NB4 (cell line): ENCODE measurements at regions not wholly inside any gene's neighbourhood (a gene's known extent, or its start where the extent isn't known, plus 50 kb on each side); places are given as distances from the start of the nearest gene placed in this dataset.
"Not testable (repeated sequence)": the region's sequence is repeated elsewhere in the genome, so short reads cannot be mapped to it uniquely, and the experiment has no call there.

Experiments used
- POLR2A ChIP-seq: IDR thresholded peaks from 2 replicates; pipeline ENCODE4 v1.6.1; 2011; ENCODE audit warnings: mild to moderate bottlenecking; ENCODE audit not compliant: insufficient read length; ENCODE audit errors: extremely low read depth
- TF ChIP-seq, protein P1 (sequence below): IDR thresholded peaks from one replicate; pipeline ENCODE4 v1.5.1; 2012; ENCODE audit warnings: low read depth, low read length

GRCh38 chr2:131774955-131775555, 247.4 kb downstream of the CCDC74A start:
- TF ChIP-seq, protein P1, sequence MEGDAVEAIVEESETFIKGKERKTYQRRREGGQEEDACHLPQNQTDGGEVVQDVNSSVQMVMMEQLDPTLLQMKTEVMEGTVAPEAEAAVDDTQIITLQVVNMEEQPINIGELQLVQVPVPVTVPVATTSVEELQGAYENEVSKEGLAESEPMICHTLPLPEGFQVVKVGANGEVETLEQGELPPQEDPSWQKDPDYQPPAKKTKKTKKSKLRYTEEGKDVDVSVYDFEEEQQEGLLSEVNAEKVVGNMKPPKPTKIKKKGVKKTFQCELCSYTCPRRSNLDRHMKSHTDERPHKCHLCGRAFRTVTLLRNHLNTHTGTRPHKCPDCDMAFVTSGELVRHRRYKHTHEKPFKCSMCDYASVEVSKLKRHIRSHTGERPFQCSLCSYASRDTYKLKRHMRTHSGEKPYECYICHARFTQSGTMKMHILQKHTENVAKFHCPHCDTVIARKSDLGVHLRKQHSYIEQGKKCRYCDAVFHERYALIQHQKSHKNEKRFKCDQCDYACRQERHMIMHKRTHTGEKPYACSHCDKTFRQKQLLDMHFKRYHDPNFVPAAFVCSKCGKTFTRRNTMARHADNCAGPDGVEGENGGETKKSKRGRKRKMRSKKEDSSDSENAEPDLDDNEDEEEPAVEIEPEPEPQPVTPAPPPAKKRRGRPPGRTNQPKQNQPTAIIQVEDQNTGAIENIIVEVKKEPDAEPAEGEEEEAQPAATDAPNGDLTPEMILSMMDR: not testable (repeated sequence)
- not testable (repeated sequence) for TF ChIP-seq POLR2A
